ENCODE measurements at regions not wholly inside any gene's neighbourhood (a gene's known extent, or its start where the extent isn't known, plus 50 kb on each side); places are given as distances from the start of the nearest gene placed in this dataset.

DNA sequence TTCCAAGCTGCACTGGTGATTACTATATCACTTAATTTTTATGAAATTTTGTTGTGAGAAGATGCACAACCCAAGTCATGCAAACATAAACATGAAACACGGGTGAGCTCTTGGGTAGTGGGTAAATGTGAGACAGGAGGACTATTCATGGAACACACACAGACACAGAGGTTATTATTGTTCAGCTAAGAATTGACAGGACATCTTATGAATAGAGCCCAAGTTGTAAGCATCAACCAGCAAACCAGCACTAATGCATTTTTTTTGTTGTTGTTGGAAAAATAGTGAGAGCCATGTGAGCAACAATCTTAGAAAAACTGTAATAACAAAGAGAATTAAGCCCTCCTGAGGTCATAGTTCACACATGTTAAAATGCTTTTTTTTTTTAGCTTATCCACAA is 1179.7 kb downstream of the GATA3 start:
- TF ChIP-seq, protein P1, sequence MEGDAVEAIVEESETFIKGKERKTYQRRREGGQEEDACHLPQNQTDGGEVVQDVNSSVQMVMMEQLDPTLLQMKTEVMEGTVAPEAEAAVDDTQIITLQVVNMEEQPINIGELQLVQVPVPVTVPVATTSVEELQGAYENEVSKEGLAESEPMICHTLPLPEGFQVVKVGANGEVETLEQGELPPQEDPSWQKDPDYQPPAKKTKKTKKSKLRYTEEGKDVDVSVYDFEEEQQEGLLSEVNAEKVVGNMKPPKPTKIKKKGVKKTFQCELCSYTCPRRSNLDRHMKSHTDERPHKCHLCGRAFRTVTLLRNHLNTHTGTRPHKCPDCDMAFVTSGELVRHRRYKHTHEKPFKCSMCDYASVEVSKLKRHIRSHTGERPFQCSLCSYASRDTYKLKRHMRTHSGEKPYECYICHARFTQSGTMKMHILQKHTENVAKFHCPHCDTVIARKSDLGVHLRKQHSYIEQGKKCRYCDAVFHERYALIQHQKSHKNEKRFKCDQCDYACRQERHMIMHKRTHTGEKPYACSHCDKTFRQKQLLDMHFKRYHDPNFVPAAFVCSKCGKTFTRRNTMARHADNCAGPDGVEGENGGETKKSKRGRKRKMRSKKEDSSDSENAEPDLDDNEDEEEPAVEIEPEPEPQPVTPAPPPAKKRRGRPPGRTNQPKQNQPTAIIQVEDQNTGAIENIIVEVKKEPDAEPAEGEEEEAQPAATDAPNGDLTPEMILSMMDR (IDR thresholded peaks at IDR 0.05; ENCODE audit: low read depth, low read length, missing control alignments), result no peak
- DNase-seq (ENCODE audit: extremely low read depth, low read depth), result no peak
- H3K4me3 ChIP-seq (replicated peaks; ENCODE audit: low read depth, low read length), result no peak overlapping the region

DNA sequence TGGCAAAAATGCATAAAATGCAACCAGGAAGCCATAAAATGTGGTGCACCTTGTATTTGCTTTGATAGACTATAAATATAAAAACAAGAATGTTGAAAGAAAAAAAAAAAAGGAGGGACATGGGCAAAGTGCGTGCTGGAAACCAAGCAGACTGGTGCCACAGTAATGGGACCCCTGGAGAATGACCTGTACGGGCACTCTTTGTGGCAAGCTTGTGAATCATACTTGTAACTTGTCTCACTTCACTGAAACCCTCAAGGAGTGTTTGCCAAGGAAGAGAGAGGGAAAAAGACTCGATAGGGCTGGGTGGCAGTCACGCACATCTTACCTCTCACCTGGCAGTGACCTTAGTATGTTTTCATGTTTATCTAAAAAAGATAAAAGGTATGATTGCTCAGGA is 1183.6 kb downstream of the GATA3 start:
- DNase-seq (ENCODE audit: extremely low read depth, low read depth), result no peak
- H3K4me3 ChIP-seq (replicated peaks; ENCODE audit: low read depth, low read length), result no peak overlapping the region
- TF ChIP-seq, protein P1 (IDR thresholded peaks at IDR 0.05; ENCODE audit: low read depth, low read length, missing control alignments), result no peak

DNA sequence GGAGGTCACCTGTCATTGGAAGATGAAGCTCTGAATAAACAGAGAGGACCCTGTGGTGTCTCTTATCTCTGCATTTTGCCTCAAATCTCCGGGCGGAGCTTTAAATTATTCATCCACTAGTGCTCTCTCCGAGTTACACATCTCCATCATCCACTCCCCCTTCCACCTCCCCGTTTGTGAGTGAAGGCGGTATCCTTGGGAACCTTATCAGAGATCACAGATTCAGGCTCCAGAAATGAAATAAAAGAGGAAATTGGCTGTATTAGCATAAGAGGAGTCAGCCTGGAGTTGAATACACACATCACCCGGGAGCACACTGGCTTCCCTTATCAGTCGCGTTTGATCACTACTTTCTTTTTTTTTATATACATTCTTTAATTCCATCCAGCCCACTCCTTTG is 1184.8 kb downstream of the GATA3 start:
- TF ChIP-seq, protein P1 (IDR thresholded peaks at IDR 0.05; ENCODE audit: low read depth, low read length, missing control alignments), result no peak
- DNase-seq (ENCODE audit: extremely low read depth, low read depth), result no peak
- H3K4me3 ChIP-seq (replicated peaks; ENCODE audit: low read depth, low read length), result no peak overlapping the region

DNA sequence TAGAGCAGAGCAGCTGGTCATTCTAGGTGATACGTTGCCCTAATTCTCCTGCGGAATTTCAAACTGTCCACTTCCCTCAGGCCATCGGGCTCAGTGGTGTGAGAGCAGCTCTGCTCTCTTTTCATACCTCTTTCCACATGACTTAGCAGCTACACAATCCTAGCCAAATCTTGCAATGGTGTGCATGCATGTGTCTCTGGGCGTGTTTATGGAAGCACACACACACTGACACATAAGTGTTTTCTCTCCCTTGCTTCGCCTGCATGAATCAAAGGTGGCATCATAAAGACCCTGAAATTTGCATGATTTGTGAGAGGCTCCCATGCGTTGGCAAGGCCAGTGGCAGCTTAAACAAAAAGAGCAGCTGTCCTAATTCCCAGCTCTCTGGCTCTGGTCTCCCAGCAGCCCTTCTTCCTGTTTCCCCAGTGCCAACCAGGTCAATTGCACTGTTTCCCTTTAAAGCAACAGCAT is 1189.5 kb downstream of the GATA3 start:
- TF ChIP-seq, protein P1 (IDR thresholded peaks at IDR 0.05; ENCODE audit: low read depth, low read length, missing control alignments), result no peak
- DNase-seq (ENCODE audit: extremely low read depth, low read depth), result no peak
- H3K4me3 ChIP-seq (replicated peaks; ENCODE audit: low read depth, low read length), result no peak overlapping the region

DNA sequence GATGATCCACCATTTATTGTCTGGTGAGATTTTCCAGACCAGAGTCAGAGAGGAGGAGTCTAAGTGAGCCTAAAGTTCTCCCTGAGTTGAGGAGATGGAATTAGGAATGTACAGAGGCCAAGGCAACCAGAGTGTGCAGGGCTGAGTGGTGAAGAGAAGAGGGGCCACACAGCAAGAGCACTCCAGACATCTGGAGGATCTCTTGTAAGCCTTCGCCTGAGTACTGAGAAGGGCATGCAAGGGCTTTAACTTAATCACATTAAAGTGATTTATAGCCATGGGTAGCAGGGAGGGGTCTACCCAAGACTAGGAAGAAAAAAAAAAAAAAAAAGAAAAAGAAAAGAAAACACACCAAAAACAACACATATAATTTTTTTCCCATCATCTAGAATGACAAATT is 1190.4 kb downstream of the GATA3 start:
- no peak overlapping the region for H3K4me3 ChIP-seq (replicated peaks; ENCODE audit: low read depth, low read length)
- DNase-seq (ENCODE audit: extremely low read depth, low read depth), result no peak
- TF ChIP-seq, protein P1 (IDR thresholded peaks at IDR 0.05; ENCODE audit: low read depth, low read length, missing control alignments), result no peak

DNA sequence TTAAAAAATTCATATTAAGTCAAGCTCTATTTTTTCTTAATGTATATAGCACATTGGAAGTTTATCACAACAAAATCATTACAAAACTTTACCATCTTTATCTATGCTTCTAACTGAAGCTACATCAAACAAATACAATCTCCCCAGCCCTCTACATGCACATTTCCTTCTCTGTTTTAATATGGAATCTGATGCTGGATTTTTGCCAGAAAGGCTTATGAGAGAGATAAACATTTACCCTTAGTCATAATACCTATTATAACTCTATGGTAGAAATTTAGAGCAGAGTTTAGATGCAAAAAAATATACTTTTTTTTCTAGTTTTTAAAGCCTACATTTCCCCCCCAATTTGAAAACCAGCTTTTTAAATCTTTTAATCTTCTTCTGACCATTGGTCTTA is 1198.6 kb downstream of the GATA3 start:
- H3K4me3 ChIP-seq (replicated peaks; ENCODE audit: low read depth, low read length), result no peak overlapping the region
- TF ChIP-seq, protein P1 (IDR thresholded peaks at IDR 0.05; ENCODE audit: low read depth, low read length, missing control alignments), result no peak
- peak; percentile 14 for DNase-seq (ENCODE audit: extremely low read depth, low read depth)

DNA sequence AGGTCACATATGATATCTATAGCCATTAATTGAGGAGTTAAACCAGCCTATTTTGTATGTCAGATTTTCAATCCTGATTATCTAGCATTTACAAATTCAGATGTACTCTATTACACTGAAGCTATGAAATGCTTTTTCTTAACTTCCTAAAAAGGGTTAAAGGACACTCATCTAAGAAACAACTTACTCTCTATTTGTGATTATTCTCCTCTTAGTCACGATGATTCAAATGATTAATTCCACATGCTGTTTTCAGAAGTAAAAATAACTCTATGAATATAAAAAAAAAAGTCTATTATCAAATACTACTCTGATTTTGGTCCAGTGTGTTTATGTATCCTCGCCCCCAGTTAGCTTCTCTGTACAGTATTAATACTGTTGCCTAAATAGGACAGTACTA is 1199.9 kb downstream of the GATA3 start:
- TF ChIP-seq, protein P1 (IDR thresholded peaks at IDR 0.05; ENCODE audit: low read depth, low read length, missing control alignments), result no peak
- DNase-seq (ENCODE audit: extremely low read depth, low read depth), result peak; percentile 22

More for the DNA sequence above, 1199.9 kb downstream of the GATA3 start:
- no peak overlapping the region for H3K4me3 ChIP-seq (replicated peaks; ENCODE audit: low read depth, low read length)
